Dendritic cell treated with granulocyte-macrophage colony-stimulating factor and Interleukin-4, amounts not matched to agents 40 ng/mL and 50 ng/mL, for 4 days (primary cell): ENCODE measurements at regions not wholly inside any gene's neighbourhood (a gene's known extent, or its start where the extent isn't known, plus 50 kb on each side); places are given as distances from the start of the nearest gene placed in this dataset.

Source experiments
- H3K27ac Mint-ChIP-seq: one replicate; pipeline ENCODE4 v1.8.0; 2022; ENCODE audit warnings: mild to moderate bottlenecking, mixed read lengths
- H3K27me3 Mint-ChIP-seq: one replicate; pipeline ENCODE4 v1.8.0; 2022; ENCODE audit warnings: mild to moderate bottlenecking, mixed read lengths
- H3K36me3 Mint-ChIP-seq: one replicate; pipeline ENCODE4 v1.8.0; 2022; ENCODE audit warnings: low read depth, mixed read lengths
- H3K4me1 Mint-ChIP-seq: one replicate; pipeline ENCODE4 v1.8.0; 2022; ENCODE audit warnings: low read depth, mixed read lengths
- H3K4me3 Mint-ChIP-seq: one replicate; pipeline ENCODE4 v1.8.0; 2022; ENCODE audit warnings: mild to moderate bottlenecking, moderate library complexity, mixed read lengths
- H3K9me3 Mint-ChIP-seq: one replicate; pipeline ENCODE4 v1.8.0; 2022; ENCODE audit warnings: mixed read lengths
- intact Hi-C: fragments of 100-400 bp; cut with micrococcal nuclease; formaldehyde crosslinking; loops from one replicate; pipeline ENCODE4 v1.15.0; 2022

- Mint-ChIP-seq H3K9me3 (no peaks in the 10 kb centered on the region), H3K27ac (no peak overlapping the region), H3K4me1 (no peaks in the 10 kb centered on the region), H3K27me3 (no peaks in the 10 kb centered on the region), H3K36me3 (no peaks in the 10 kb centered on the region), H3K4me3 (no peak overlapping the region)
- intact Hi-C loops, result no loop called here
These were observed 909.0 kb upstream of the PCDH10 start for GRCh38 chr4:132240081-132240480.

- Mint-ChIP-seq H3K27ac (no peak overlapping the region), H3K36me3 (no peaks in the 10 kb centered on the region), H3K4me3 (no peak overlapping the region), H3K27me3 (no peaks in the 10 kb centered on the region), H3K4me1 (no peaks in the 10 kb centered on the region), H3K9me3 (no peaks in the 10 kb centered on the region)
- intact Hi-C loops, result no loop called here
These were observed 903.8 kb upstream of the PCDH10 start for GRCh38 chr4:132245319-132245718.

GRCh38 chr4:132264176-132264575 is 884.9 kb upstream of the PCDH10 start:
- H3K4me3 Mint-ChIP-seq, result no peak overlapping the region
- H3K9me3 Mint-ChIP-seq, result no peaks in the 10 kb centered on the region
- no peaks in the 10 kb centered on the region for H3K4me1 Mint-ChIP-seq
- intact Hi-C loops, result no loop called here
- H3K36me3 Mint-ChIP-seq, result no peaks in the 10 kb centered on the region
- no peaks in the 10 kb centered on the region for H3K27me3 Mint-ChIP-seq
- H3K27ac Mint-ChIP-seq, result no peak overlapping the region

DNA sequence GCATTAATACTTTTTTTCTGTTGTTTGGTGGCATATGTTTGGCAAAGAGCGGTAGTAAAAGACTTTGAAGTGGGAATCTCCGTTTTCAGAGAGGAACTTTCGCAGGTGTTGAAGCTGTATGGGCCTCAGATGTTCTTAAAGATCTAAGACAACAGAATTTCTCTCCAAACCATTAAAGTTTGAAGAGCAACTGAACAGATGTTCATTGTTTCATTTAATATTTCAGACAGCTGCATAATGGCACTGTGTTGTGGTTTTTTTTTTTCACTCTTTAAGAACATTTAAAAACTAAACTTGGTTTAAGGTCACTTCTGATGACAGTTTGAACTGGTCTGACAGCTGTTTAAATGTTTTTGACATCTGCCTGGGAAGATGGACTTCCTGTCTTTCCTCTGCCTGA is 882.7 kb upstream of the PCDH10 start:
- H3K4me3 Mint-ChIP-seq, result no peak overlapping the region
- no peak overlapping the region for H3K27ac Mint-ChIP-seq
- no peaks in the 10 kb centered on the region for H3K4me1 Mint-ChIP-seq
- H3K27me3 Mint-ChIP-seq, result no peaks in the 10 kb centered on the region
- intact Hi-C loops, result no loop called here
- no peaks in the 10 kb centered on the region for H3K36me3 Mint-ChIP-seq
- H3K9me3 Mint-ChIP-seq, result no peaks in the 10 kb centered on the region

- intact Hi-C loops, result no loop called here
- no peak overlapping the region for H3K4me3 Mint-ChIP-seq
- H3K36me3 Mint-ChIP-seq, result no peaks in the 10 kb centered on the region
- no peaks in the 10 kb centered on the region for H3K27me3 Mint-ChIP-seq
- H3K27ac Mint-ChIP-seq, result no peak overlapping the region
- H3K4me1 Mint-ChIP-seq, result no peaks in the 10 kb centered on the region
- no peaks in the 10 kb centered on the region for H3K9me3 Mint-ChIP-seq
These were observed 881.8 kb upstream of the PCDH10 start for GRCh38 chr4:132267321-132267720.

DNA sequence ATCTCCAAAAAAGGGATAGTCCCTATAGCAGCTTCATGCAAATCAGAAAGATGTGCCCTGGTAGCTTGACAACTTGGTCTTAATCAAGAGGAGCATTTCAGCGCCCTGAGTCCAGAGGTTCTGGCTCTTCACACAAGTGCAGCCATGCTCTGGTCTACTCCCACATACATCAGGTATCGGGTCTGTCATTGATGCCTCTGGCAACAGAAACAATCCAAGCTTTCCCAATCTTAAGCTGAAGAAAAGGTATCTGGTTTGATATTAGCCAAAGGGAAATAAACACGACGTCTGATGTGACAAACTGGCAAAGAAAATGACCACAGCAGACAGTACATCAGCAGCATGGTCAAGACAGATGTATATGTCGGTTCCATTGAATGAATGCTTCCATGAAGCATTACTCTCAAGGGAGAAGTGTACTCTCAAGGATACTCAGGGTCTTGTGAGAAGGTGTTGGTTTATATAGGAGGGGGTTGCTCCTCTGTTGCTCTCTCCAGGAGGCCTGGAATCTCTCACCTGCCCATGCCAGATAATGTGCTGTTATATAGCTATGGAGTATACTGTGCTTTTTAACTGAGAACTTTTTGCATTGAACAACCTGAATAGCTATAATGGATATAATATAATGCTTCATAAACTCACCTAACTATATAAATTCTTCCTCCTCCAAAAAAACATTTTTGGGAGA is 879.6 kb upstream of the PCDH10 start:
- no peak overlapping the region for H3K4me3 Mint-ChIP-seq
- no peaks in the 10 kb centered on the region for H3K4me1 Mint-ChIP-seq
- H3K27me3 Mint-ChIP-seq, result no peaks in the 10 kb centered on the region
- no peak overlapping the region for H3K27ac Mint-ChIP-seq
- no peaks in the 10 kb centered on the region for H3K36me3 Mint-ChIP-seq
- H3K9me3 Mint-ChIP-seq, result no peaks in the 10 kb centered on the region
- intact Hi-C loops, result no loop called here

GRCh38 chr4:132275583-132276121 is 873.4 kb upstream of the PCDH10 start:
- Mint-ChIP-seq H3K27ac (no peak overlapping the region), H3K27me3 (no peaks in the 10 kb centered on the region), H3K36me3 (no peaks in the 10 kb centered on the region), H3K4me1 (no peaks in the 10 kb centered on the region), H3K4me3 (no peak overlapping the region), H3K9me3 (no peaks in the 10 kb centered on the region)
- intact Hi-C loops, result no loop called here

DNA sequence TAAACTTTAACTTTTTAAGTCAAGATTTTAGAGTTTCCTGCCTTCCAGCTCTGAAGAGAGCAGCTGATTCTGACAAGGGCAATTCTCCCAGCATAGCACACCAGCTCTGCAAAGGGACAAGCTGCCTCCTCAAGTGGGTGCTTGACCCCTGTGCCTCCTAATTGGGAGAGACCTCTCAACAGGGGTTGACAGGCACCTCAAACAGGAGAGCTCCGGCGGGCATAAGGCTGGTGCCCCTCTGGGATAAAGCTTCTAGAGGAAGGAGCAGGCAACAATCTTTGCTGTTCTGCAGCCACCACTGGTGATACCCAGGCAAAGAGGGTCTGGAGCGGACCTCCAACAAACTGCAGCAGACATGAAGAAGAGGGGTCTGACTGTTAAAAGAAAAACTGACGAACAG is 872.9 kb upstream of the PCDH10 start:
- no peak overlapping the region for H3K27ac Mint-ChIP-seq
- no peak overlapping the region for H3K4me3 Mint-ChIP-seq
- no peaks in the 10 kb centered on the region for H3K36me3 Mint-ChIP-seq
- H3K9me3 Mint-ChIP-seq, result no peaks in the 10 kb centered on the region
- intact Hi-C loops, result no loop called here
- H3K27me3 Mint-ChIP-seq, result no peaks in the 10 kb centered on the region
- H3K4me1 Mint-ChIP-seq, result no peaks in the 10 kb centered on the region

GRCh38 chr4:132276989-132277388 is 872.1 kb upstream of the PCDH10 start:
- no peak overlapping the region for H3K27ac Mint-ChIP-seq
- no peak overlapping the region for H3K4me3 Mint-ChIP-seq
- H3K36me3 Mint-ChIP-seq, result no peaks in the 10 kb centered on the region
- H3K27me3 Mint-ChIP-seq, result no peaks in the 10 kb centered on the region
- H3K9me3 Mint-ChIP-seq, result no peaks in the 10 kb centered on the region
- H3K4me1 Mint-ChIP-seq, result no peaks in the 10 kb centered on the region
- intact Hi-C loops, result no loop called here

GRCh38 chr4:132281733-132282132 is 867.4 kb upstream of the PCDH10 start:
- no peaks in the 10 kb centered on the region for H3K36me3 Mint-ChIP-seq
- H3K27me3 Mint-ChIP-seq, result no peaks in the 10 kb centered on the region
- no peak overlapping the region for H3K27ac Mint-ChIP-seq
- no peak overlapping the region for H3K4me3 Mint-ChIP-seq
- H3K4me1 Mint-ChIP-seq, result no peaks in the 10 kb centered on the region
- intact Hi-C loops, result no loop called here
- H3K9me3 Mint-ChIP-seq, result peaks cover 10% of the 10 kb centered on the region

GRCh38 chr4:132284910-132285426 is 864.1 kb upstream of the PCDH10 start:
- Mint-ChIP-seq H3K27me3 (no peaks in the 10 kb centered on the region), H3K27ac (no peak overlapping the region), H3K9me3 (peaks cover 10% of the 10 kb centered on the region), H3K4me3 (no peak overlapping the region), H3K36me3 (no peaks in the 10 kb centered on the region), H3K4me1 (no peaks in the 10 kb centered on the region)
- intact Hi-C loops, result no loop called here

DNA sequence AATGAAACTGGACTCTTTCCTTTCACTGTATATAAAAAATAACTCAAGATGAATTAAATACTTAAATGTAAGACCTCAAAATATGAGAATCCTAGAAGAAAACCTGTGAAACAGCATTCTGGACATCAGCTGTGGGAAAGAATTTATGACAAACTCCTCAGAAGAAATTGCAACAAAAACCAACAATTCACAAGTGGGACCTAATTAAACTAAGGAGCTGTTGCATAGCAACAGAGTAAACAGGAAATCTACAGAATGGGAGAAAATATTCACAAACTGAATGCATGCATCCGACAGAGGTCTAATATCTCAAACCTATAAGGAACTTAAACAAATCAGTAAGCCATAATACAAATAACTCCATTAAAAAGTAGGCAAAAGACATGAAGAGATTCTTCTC is 851.7 kb upstream of the PCDH10 start:
- Mint-ChIP-seq H3K27me3 (no peaks in the 10 kb centered on the region), H3K4me1 (no peaks in the 10 kb centered on the region), H3K27ac (no peak overlapping the region), H3K36me3 (no peaks in the 10 kb centered on the region), H3K4me3 (no peak overlapping the region), H3K9me3 (no peaks in the 10 kb centered on the region)
- intact Hi-C loops, result no loop called here

DNA sequence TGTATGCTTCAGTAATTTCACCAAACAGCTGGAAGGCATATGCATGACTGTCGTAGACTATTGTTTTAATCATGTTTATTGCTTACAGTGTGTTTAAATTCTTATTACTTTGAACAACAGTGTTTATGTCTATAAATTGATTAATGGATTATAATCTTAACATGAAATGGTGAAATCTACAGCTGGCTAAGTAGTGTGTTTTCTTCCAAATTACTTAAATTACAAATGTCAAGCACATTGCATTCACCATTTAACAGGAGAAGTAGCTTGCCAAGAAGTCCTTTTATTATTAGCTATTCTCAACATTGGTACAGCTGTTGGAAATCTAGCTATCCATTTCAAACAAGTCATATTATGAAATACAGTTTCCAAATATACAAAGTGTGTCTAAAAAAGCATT is 849.3 kb upstream of the PCDH10 start:
- no peaks in the 10 kb centered on the region for H3K9me3 Mint-ChIP-seq
- intact Hi-C loops, result no loop called here
- no peaks in the 10 kb centered on the region for H3K4me1 Mint-ChIP-seq
- no peak overlapping the region for H3K4me3 Mint-ChIP-seq
- no peaks in the 10 kb centered on the region for H3K27me3 Mint-ChIP-seq
- H3K27ac Mint-ChIP-seq, result no peak overlapping the region
- H3K36me3 Mint-ChIP-seq, result no peaks in the 10 kb centered on the region

DNA sequence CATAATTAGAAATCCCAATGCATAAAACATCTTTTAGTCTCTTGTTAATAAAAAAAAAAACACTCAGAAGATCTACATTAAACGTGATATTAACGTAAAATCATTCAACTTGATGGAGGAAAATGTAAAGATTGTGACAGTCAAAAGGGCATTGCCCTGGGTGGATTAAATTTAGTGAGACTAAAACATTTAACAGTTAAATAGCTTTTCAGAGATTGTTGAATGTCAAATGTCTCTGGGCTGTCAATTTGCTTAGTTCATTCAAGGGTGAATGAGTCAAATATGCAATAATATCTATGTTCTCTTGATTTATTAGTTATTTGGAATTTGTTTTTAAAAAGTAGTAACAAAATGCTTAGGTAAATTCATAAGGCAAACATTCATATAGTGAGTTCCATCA is 836.6 kb upstream of the PCDH10 start:
- intact Hi-C loops, result no loop called here
- Mint-ChIP-seq H3K4me1 (no peaks in the 10 kb centered on the region), H3K27ac (no peak overlapping the region), H3K27me3 (no peaks in the 10 kb centered on the region), H3K36me3 (no peaks in the 10 kb centered on the region), H3K9me3 (no peaks in the 10 kb centered on the region), H3K4me3 (no peak overlapping the region)

- H3K9me3 Mint-ChIP-seq, result no peaks in the 10 kb centered on the region
- intact Hi-C loops, result no loop called here
- no peaks in the 10 kb centered on the region for H3K4me1 Mint-ChIP-seq
- no peak overlapping the region for H3K27ac Mint-ChIP-seq
- H3K27me3 Mint-ChIP-seq, result no peaks in the 10 kb centered on the region
- H3K4me3 Mint-ChIP-seq, result no peak overlapping the region
- H3K36me3 Mint-ChIP-seq, result no peaks in the 10 kb centered on the region
These were observed 835.2 kb upstream of the PCDH10 start for GRCh38 chr4:132313852-132314251.
